Skin epidermis (tissue), 12 donors: ENCODE measurements at regions not wholly inside any gene's neighbourhood (a gene's known extent, or its start where the extent isn't known, plus 50 kb on each side); places are given as distances from the start of the nearest gene placed in this dataset.
"Not testable (repeated sequence)": the region's sequence is repeated elsewhere in the genome, so short reads cannot be mapped to it uniquely, and the experiment has no call there.

Experiments used
- H3K27ac ChIP-seq, 21 experiments: fragments of 200-600 bp; sonication (generic) in 11 of 21; one replicate each; pipeline ENCODE4 v1.5.0; 2020; ENCODE audit warnings: mild to moderate bottlenecking in 3 of 21, inconsistent platforms in 2 of 21, moderate library complexity in 2 of 21
- H3K4me3 ChIP-seq, 7 experiments: fragments of 200-600 bp; sonication (generic) in 2 of 7; one replicate each; pipeline ENCODE4 v1.5.0; 2020; ENCODE audit warnings: inconsistent platforms in 2 of 7, mild to moderate bottlenecking in 2 of 7, moderate library complexity in 1 of 7

- Histone ChIP-seq H3K4me3 (no peak overlapping the region), H3K27ac (no peak overlapping the region)
Measured at GRCh38 chr7:131942287-131943150, 386.1 kb upstream of the PODXL start.

- no peak overlapping the region for H3K27ac ChIP-seq
- H3K4me3 ChIP-seq: no peak overlapping the region
Measured at GRCh38 chr7:131941291-131941690, 384.9 kb upstream of the PODXL start.

GRCh38 chr7:131940621-131941165, 384.3 kb upstream of the PODXL start:
- no peak overlapping the region for H3K4me3 ChIP-seq
- H3K27ac ChIP-seq: no peak overlapping the region

GRCh38 chr7:131938788-131939187, 382.4 kb upstream of the PODXL start:
- not testable (repeated sequence) for H3K4me3 ChIP-seq, H3K27ac ChIP-seq

- H3K27ac ChIP-seq: no peak overlapping the region
- H3K4me3 ChIP-seq: no peak overlapping the region
Measured at GRCh38 chr7:131937868-131938267, 381.4 kb upstream of the PODXL start.

- no peak overlapping the region for H3K27ac ChIP-seq
- no peak overlapping the region for H3K4me3 ChIP-seq
Measured at GRCh38 chr7:131935180-131935579, 378.8 kb upstream of the PODXL start.

GRCh38 chr7:131934452-131934851, 378.0 kb upstream of the PODXL start:
- no peak overlapping the region for H3K4me3 ChIP-seq
- no peak overlapping the region for H3K27ac ChIP-seq

- H3K4me3 ChIP-seq: no peak overlapping the region
- no peak overlapping the region for H3K27ac ChIP-seq
Measured at GRCh38 chr7:131933751-131934289, 377.4 kb upstream of the PODXL start.

GRCh38 chr7:131933219-131933618, 376.8 kb upstream of the PODXL start:
- not testable (repeated sequence) for H3K4me3 ChIP-seq, H3K27ac ChIP-seq

GRCh38 chr7:131932271-131932670, 375.8 kb upstream of the PODXL start:
- Histone ChIP-seq H3K4me3 (no peak overlapping the region), H3K27ac (no peak overlapping the region)

- H3K4me3 ChIP-seq: no peak overlapping the region
Measured at GRCh38 chr7:131931370-131931769, 374.9 kb upstream of the PODXL start.

GRCh38 chr7:131929632-131930031, 373.2 kb upstream of the PODXL start:
- H3K27ac ChIP-seq: no peak overlapping the region
- no peak overlapping the region for H3K4me3 ChIP-seq

More at GRCh38 chr7:131931370-131931769, 374.9 kb upstream of the PODXL start:
- H3K27ac ChIP-seq: no peak overlapping the region

GRCh38 chr7:131927770-131928423, 371.5 kb upstream of the PODXL start:
- H3K27ac ChIP-seq: no peak overlapping the region
- H3K4me3 ChIP-seq: no peak overlapping the region

- no peak overlapping the region for H3K27ac ChIP-seq
- H3K4me3 ChIP-seq: no peak overlapping the region
Measured at GRCh38 chr7:131925636-131926035, 369.2 kb upstream of the PODXL start.

- Histone ChIP-seq H3K4me3 (no peak overlapping the region), H3K27ac (no peak overlapping the region)
Measured at GRCh38 chr7:131924857-131925256, 368.4 kb upstream of the PODXL start.

- H3K4me3 ChIP-seq, H3K27ac ChIP-seq: not testable (repeated sequence)
Measured at GRCh38 chr7:131922948-131923347, 366.5 kb upstream of the PODXL start.

- Histone ChIP-seq H3K27ac (no peak overlapping the region), H3K4me3 (no peak overlapping the region)
Measured at GRCh38 chr7:131921016-131921415, 364.6 kb upstream of the PODXL start.

- Histone ChIP-seq H3K27ac (no peak overlapping the region), H3K4me3 (no peak overlapping the region)
Measured at GRCh38 chr7:131919920-131920709, 363.7 kb upstream of the PODXL start.

GRCh38 chr7:131911112-131911511, 354.7 kb upstream of the PODXL start:
- Histone ChIP-seq H3K27ac (no peak overlapping the region), H3K4me3 (no peak overlapping the region)
